H1 (cell line): ENCODE measurements at regions not wholly inside any gene's neighbourhood (a gene's known extent, or its start where the extent isn't known, plus 50 kb on each side); places are given as distances from the start of the nearest gene placed in this dataset.

Source experiments
- CTCF ChIA-PET: fragments of 300-600 bp; sonication (Branson Sonifier 250); formaldehyde crosslinking; loops from one replicate; lab custom pipeline; 2021; ENCODE audit not compliant: partially characterized antibody; lab: Charles Lee
- POLR2A ChIA-PET: fragments of 300-600 bp; sonication (Branson Sonifier 250); formaldehyde crosslinking; loops from one replicate; lab custom pipeline; 2021; ENCODE audit warnings: inconsistent platforms; ENCODE audit not compliant: partially characterized antibody; lab: Charles Lee
- DNase-seq, 2 experiments: peaks; one replicate each; pipeline versions ENCODE4 v3.0.0 to v3.0.0-alpha.2; 2010 to 2022; ENCODE audit warnings: low spot score in 2 of 2, low read depth in 1 of 2, mixed read lengths in 1 of 2
- FAIRE-seq: peaks from 2 replicates; lab custom pipeline; 2011; peaks lifted over from hg19 to GRCh38; lab: Jason Lieb, UNC
- H2AFZ ChIP-seq: 2 replicates; pipeline ENCODE4 v1.8.1; 2012; ENCODE audit warnings: low read length, inconsistent platforms
- H2AK5ac ChIP-seq: 2 replicates; pipeline ENCODE4 v1.6.1; 2013; ENCODE audit warnings: low read depth, low read length
- H2BK120ac ChIP-seq: replicated peaks from 2 replicates; pipeline ENCODE3; 2013; ENCODE audit warnings: low read depth, low read length, inconsistent platforms
- H2BK12ac ChIP-seq: 2 replicates; pipeline ENCODE4 v1.6.1; 2013; ENCODE audit warnings: low read depth, low read length
- H2BK15ac ChIP-seq: 2 replicates; pipeline ENCODE4 v1.6.1; 2013; ENCODE audit warnings: low read length
- H2BK20ac ChIP-seq: 2 replicates; pipeline ENCODE4 v1.6.1; 2013; ENCODE audit warnings: low read length
- H2BK5ac ChIP-seq: 2 replicates; pipeline ENCODE4 v1.6.1; 2013; ENCODE audit warnings: low read depth, low read length
- H3K14ac ChIP-seq: 2 replicates; pipeline ENCODE4 v1.6.1; 2013; ENCODE audit warnings: inconsistent platforms; ENCODE audit not compliant: insufficient read length
- H3K18ac ChIP-seq: 2 replicates; pipeline ENCODE4 v1.6.1; 2013; ENCODE audit warnings: low read length; ENCODE audit errors: extremely low read depth
- H3K23ac ChIP-seq: 2 replicates; pipeline ENCODE4 v1.6.1; 2013; ENCODE audit warnings: inconsistent platforms; ENCODE audit not compliant: insufficient read length
- H3K23me2 ChIP-seq: 2 replicates; pipeline ENCODE4 v1.6.1; 2013; ENCODE audit warnings: low read depth, low read length
- H3K27ac ChIP-seq: 2 replicates; pipeline ENCODE4 v1.6.1; 2011; ENCODE audit warnings: low read depth, low read length, inconsistent platforms
- H3K27me3 ChIP-seq, 4 experiments: replicated peaks in 1 of 4; 1 replicate in 1 of 4; 2 replicates in 3 of 4; pipeline versions ENCODE4 v1.6.1 to v1.8.1; 2011 to 2013; ENCODE audit warnings: low read length in 3 of 4, mild to moderate bottlenecking in 3 of 4, inconsistent platforms in 2 of 4, mixed read lengths in 2 of 4, moderate library complexity in 1 of 4; ENCODE audit not compliant: control insufficient read depth in 3 of 4, insufficient read depth in 3 of 4; ENCODE audit errors: extremely low read depth in 1 of 4
- H3K36me3 ChIP-seq, 4 experiments: 2 replicates each; pipeline versions ENCODE4 v1.6.1 to v1.8.1; 2011 to 2013; ENCODE audit warnings: mild to moderate bottlenecking in 4 of 4, low read length in 3 of 4, moderate library complexity in 2 of 4, control low read depth in 1 of 4, inconsistent platforms in 1 of 4; ENCODE audit not compliant: insufficient read depth in 4 of 4, control insufficient read depth in 2 of 4
- H3K4ac ChIP-seq: replicated peaks from 2 replicates; pipeline ENCODE3; 2013; ENCODE audit warnings: low read length, low read depth, mixed read lengths, inconsistent platforms; ENCODE audit not compliant: insufficient read length
- H3K4me1 ChIP-seq, 4 experiments: replicated peaks in 1 of 4; 1 replicate in 1 of 4; 2 replicates in 3 of 4; pipeline versions ENCODE4 v1.6.1 to v1.8.1; 2011 to 2013; ENCODE audit warnings: low read length in 3 of 4, inconsistent platforms in 2 of 4, mixed read lengths in 1 of 4; ENCODE audit not compliant: insufficient read depth in 4 of 4, control insufficient read depth in 3 of 4
- H3K4me2 ChIP-seq, 2 experiments: 2 replicates each; pipeline versions ENCODE4 v1.6.1 to v1.8.1; 2011 to 2013; ENCODE audit warnings: low read depth in 2 of 2, low read length in 2 of 2, control low read depth in 1 of 2, inconsistent platforms in 1 of 2, mild to moderate bottlenecking in 1 of 2; ENCODE audit not compliant: insufficient read depth in 1 of 2
- H3K4me3 ChIP-seq, 4 experiments: fragments of 200-600, 300-600 bp in 1 of 4; sonication (generic), shearing (Covaris generic), sonication (Bioruptor Twin) in 1 of 4; 2 replicates each; pipeline versions ENCODE4 v1.5.1 to v1.8.1; 2011 to 2016; ENCODE audit warnings: low read length in 4 of 4, low read depth in 3 of 4, control low read depth in 2 of 4, inconsistent platforms in 2 of 4, mild to moderate bottlenecking in 2 of 4, mixed read lengths in 1 of 4, moderate library complexity in 1 of 4; ENCODE audit not compliant: insufficient read depth in 2 of 4; ENCODE audit errors: extremely low read depth in 1 of 4
- H3K56ac ChIP-seq: replicated peaks from 2 replicates; pipeline ENCODE3; 2013; ENCODE audit warnings: low read depth, mild to moderate bottlenecking, mixed read lengths, low read length, inconsistent platforms; ENCODE audit not compliant: insufficient read length
- H3K79me1 ChIP-seq: 2 replicates; pipeline ENCODE4 v1.6.1; 2013; ENCODE audit warnings: low read depth, low read length, control low read depth
- H3K79me2 ChIP-seq, 2 experiments: 2 replicates each; pipeline versions ENCODE4 v1.6.1 to v1.8.1; 2012 to 2013; ENCODE audit warnings: low read length in 2 of 2, mild to moderate bottlenecking in 2 of 2, inconsistent platforms in 1 of 2; ENCODE audit not compliant: insufficient read depth in 2 of 2, control insufficient read depth in 1 of 2
- H3K9ac ChIP-seq, 4 experiments: replicated peaks in 1 of 4; 1 replicate in 1 of 4; 2 replicates in 3 of 4; pipeline versions ENCODE4 v1.6.1 to v1.8.1; 2011 to 2013; ENCODE audit warnings: low read depth in 3 of 4, low read length in 3 of 4, control low read depth in 2 of 4, mild to moderate bottlenecking in 2 of 4, moderate library complexity in 2 of 4, inconsistent platforms in 1 of 4; ENCODE audit errors: extremely low read depth in 1 of 4
- H3K9me3 ChIP-seq, 2 experiments: 2 replicates each; pipeline versions ENCODE4 v1.6.1 to v1.8.1; 2012 to 2013; ENCODE audit warnings: mild to moderate bottlenecking in 2 of 2, moderate library complexity in 2 of 2, control low read depth in 1 of 2, inconsistent platforms in 1 of 2, low read depth in 1 of 2, low read length in 1 of 2, mixed read lengths in 1 of 2; ENCODE audit not compliant: insufficient read depth in 2 of 2
- H4K20me1 ChIP-seq, 2 experiments: replicated peaks in 1 of 2; 2 replicates each; pipeline versions ENCODE3 to v1.8.1; 2011 to 2013; ENCODE audit warnings: inconsistent platforms in 2 of 2, low read length in 2 of 2, mild to moderate bottlenecking in 1 of 2; ENCODE audit not compliant: insufficient read depth in 2 of 2, control insufficient read depth in 1 of 2
- H4K5ac ChIP-seq: 2 replicates; pipeline ENCODE4 v1.6.1; 2013; ENCODE audit warnings: low read length, low read depth, mixed read lengths, inconsistent platforms; ENCODE audit not compliant: insufficient read length
- H4K8ac ChIP-seq: 2 replicates; pipeline ENCODE4 v1.8.0; 2013; ENCODE audit warnings: mild to moderate bottlenecking, moderate library complexity, low read length, inconsistent platforms; ENCODE audit not compliant: insufficient read depth; ENCODE audit errors: extremely low read depth
- H4K91ac ChIP-seq: replicated peaks from 2 replicates; pipeline ENCODE3; 2013; ENCODE audit warnings: low read length, mixed read lengths, inconsistent platforms; ENCODE audit not compliant: insufficient read length
- BACH1 ChIP-seq: IDR thresholded peaks from 2 replicates; pipeline ENCODE4 v1.6.1; 2012; ENCODE audit warnings: low read length, improper control_type of control experiment
- CEBPB ChIP-seq: IDR thresholded peaks from 2 replicates; pipeline ENCODE4 v1.6.1; 2012; ENCODE audit warnings: low read depth, low read length
- KDM1A ChIP-seq: fragments of 200-600, 300-600 bp; sonication (generic); IDR thresholded peaks from 2 replicates; pipeline ENCODE4 v1.7.1; 2016; ENCODE audit warnings: mild to moderate bottlenecking, low read length, borderline replicate concordance
- NANOG ChIP-seq: IDR thresholded peaks from 2 replicates; pipeline ENCODE4 v1.6.1; 2011; ENCODE audit warnings: low read length, low read depth, mild to moderate bottlenecking, inconsistent platforms; ENCODE audit not compliant: insufficient read depth, poor library complexity, severe bottlenecking
- POLR2A ChIP-seq, 2 experiments: IDR thresholded peaks; 1 replicate in 1 of 2; 2 replicates in 1 of 2; pipeline ENCODE4 v1.6.1; 2011; ENCODE audit warnings: low read depth in 2 of 2, low read length in 2 of 2, mild to moderate bottlenecking in 2 of 2; ENCODE audit errors: control extremely low read depth in 1 of 2
- RAD21 ChIP-seq, 2 experiments: IDR thresholded peaks in 1 of 2; conservative IDR thresholded peaks in 1 of 2; 2 replicates each; pipeline ENCODE4 v1.6.1; 2011; ENCODE audit warnings: low read depth in 2 of 2, low read length in 2 of 2, improper control_type of control experiment in 1 of 2, inconsistent platforms in 1 of 2, mild to moderate bottlenecking in 1 of 2, moderate library complexity in 1 of 2
- SIRT6 ChIP-seq: IDR thresholded peaks from one replicate; pipeline ENCODE4 v1.7.1; 2012; ENCODE audit warnings: low read length, inconsistent platforms
- SRF ChIP-seq: IDR thresholded peaks from 2 replicates; pipeline ENCODE4 v1.6.1; 2011; ENCODE audit warnings: mild to moderate bottlenecking, low read depth, low read length, moderate library complexity
- TBP ChIP-seq: IDR thresholded peaks from 2 replicates; pipeline ENCODE4 v1.6.1; 2011; ENCODE audit warnings: low read depth, low read length, improper control_type of control experiment
- TEAD4 ChIP-seq: IDR thresholded peaks from 2 replicates; pipeline ENCODE4 v1.6.1; 2012; ENCODE audit warnings: low read depth, low read length, inconsistent platforms, mixed read lengths
- ZNF274 ChIP-seq: IDR thresholded peaks from 2 replicates; pipeline ENCODE4 v1.7.0; 2012; ENCODE audit warnings: low read length, borderline replicate concordance; ENCODE audit errors: extremely low read depth
- WGBS, 2 experiments: shearing (Covaris generic) in 1 of 2; methylation state at CpG; one replicate each; pipeline versions ENCODE4 v1.1.6 to v1.1.7; 2013 to 2015; ENCODE audit warnings: low lambda C conversion rate in 2 of 2, mixed read lengths in 2 of 2, inconsistent platforms in 1 of 2, low coverage in 1 of 2, missing lambda C conversion rate in 1 of 2; ENCODE audit not compliant: insufficient replicate concordance in 2 of 2, insufficient coverage in 1 of 2, insufficient read length in 1 of 2; ENCODE audit errors: extremely low coverage in 1 of 2, missing lambda C conversion rate in 1 of 2; 5-methylcytosine and 5-hydroxymethylcytosine counted together
- TF ChIP-seq, protein P1 (sequence below), 3 experiments: IDR thresholded peaks; 1 replicate in 2 of 3; 2 replicates in 1 of 3; pipeline versions ENCODE4 v1.5.1 to v1.6.1; 2011; ENCODE audit warnings: low read length in 3 of 3, mild to moderate bottlenecking in 3 of 3, inconsistent platforms in 2 of 3, low read depth in 1 of 3, moderate library complexity in 1 of 3; ENCODE audit not compliant: insufficient read depth in 1 of 3; ENCODE audit errors: control extremely low read depth in 1 of 3

GRCh38 chr3:4245671-4246070 lies 57.5 kb upstream of the SETMAR start:
- H3K27ac ChIP-seq, result no peak overlapping the region
- H2BK12ac ChIP-seq, result no peak overlapping the region; the same call in 1 of the 2 replicates
- H3K9me3 ChIP-seq, result no peaks in the 10 kb centered on the region
- no peaks in the 10 kb centered on the region for H3K27me3 ChIP-seq
- no peak overlapping the region for H2BK5ac ChIP-seq
- H2AK5ac ChIP-seq, result no peak overlapping the region
- H3K23me2 ChIP-seq, result no peaks in the 10 kb centered on the region
- no peak overlapping the region for H3K23ac ChIP-seq
- H4K91ac ChIP-seq, result no peak overlapping the region
- ChIA-PET CTCF (interaction anchor here (0.6 to 1.8 kb wide), 15 partner anchors 9 to 932 kb away, joined by 3 to 6 read pairs (median 3); no protein-coding TSS in a partner anchor), POLR2A (no interaction called here)
- H4K20me1 ChIP-seq, result no peaks in the 10 kb centered on the region
- no peak overlapping the region for H3K56ac ChIP-seq
- no peak overlapping the region for H4K8ac ChIP-seq
- peak in 1 of 2 experiments; percentile 46 for DNase-seq
- no peak overlapping the region for H3K18ac ChIP-seq
- no peak overlapping the region for H4K5ac ChIP-seq
- WGBS, 2 experiments, result 75% methylated on average over 9 of the region's 9 CpGs; no CpG with 5 or more reads in 1 of the 2 experiments
- no peak overlapping the region for H3K14ac ChIP-seq
- no peak overlapping the region for H2AFZ ChIP-seq
- no peak overlapping the region for H3K4ac ChIP-seq
- no peak overlapping the region for H2BK20ac ChIP-seq
- H3K4me1 ChIP-seq, result peaks cover 0 to 3% (median 0%) of the 10 kb centered on the region in 4 experiments; a peak in 2 of 7 replicates
- no peak overlapping the region for H3K4me3 ChIP-seq
- no peak overlapping the region for H3K9ac ChIP-seq
- no peak overlapping the region for H2BK15ac ChIP-seq
- FAIRE-seq, result no peak
- no peaks in the 10 kb centered on the region for H3K79me1 ChIP-seq
- no peaks in the 10 kb centered on the region for H3K79me2 ChIP-seq
- no peak overlapping the region for H3K4me2 ChIP-seq
- H3K36me3 ChIP-seq, result no peaks in the 10 kb centered on the region
- H2BK120ac ChIP-seq, result no peak overlapping the region
- no peak for TF ChIP-seq POLR2A (IDR thresholded peaks at IDR 0.05; ENCODE audit: control extremely low read depth in 1 of 2, low read depth in 2 of 2, low read length in 2 of 2)
- TF ChIP-seq, protein P1, sequence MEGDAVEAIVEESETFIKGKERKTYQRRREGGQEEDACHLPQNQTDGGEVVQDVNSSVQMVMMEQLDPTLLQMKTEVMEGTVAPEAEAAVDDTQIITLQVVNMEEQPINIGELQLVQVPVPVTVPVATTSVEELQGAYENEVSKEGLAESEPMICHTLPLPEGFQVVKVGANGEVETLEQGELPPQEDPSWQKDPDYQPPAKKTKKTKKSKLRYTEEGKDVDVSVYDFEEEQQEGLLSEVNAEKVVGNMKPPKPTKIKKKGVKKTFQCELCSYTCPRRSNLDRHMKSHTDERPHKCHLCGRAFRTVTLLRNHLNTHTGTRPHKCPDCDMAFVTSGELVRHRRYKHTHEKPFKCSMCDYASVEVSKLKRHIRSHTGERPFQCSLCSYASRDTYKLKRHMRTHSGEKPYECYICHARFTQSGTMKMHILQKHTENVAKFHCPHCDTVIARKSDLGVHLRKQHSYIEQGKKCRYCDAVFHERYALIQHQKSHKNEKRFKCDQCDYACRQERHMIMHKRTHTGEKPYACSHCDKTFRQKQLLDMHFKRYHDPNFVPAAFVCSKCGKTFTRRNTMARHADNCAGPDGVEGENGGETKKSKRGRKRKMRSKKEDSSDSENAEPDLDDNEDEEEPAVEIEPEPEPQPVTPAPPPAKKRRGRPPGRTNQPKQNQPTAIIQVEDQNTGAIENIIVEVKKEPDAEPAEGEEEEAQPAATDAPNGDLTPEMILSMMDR (IDR thresholded peaks at IDR 0.05; ENCODE audit: control extremely low read depth in 1 of 3, insufficient read depth in 1 of 3, low read depth in 1 of 3, low read length in 3 of 3), result peak; percentile 22 to 70 (median 42)
- no peak for TF ChIP-seq TEAD4
- no peak for TF ChIP-seq CEBPB
- no peak for TF ChIP-seq SIRT6
- no peak for TF ChIP-seq BACH1
- no peak for TF ChIP-seq SRF
- no peak for TF ChIP-seq ZNF274
- TF ChIP-seq RAD21 (IDR thresholded peaks at IDR 0.05 in 1 of 2, conservative IDR thresholded peaks at IDR 0.05 in 1 of 2; ENCODE audit: low read depth in 2 of 2, low read length in 2 of 2), result peak; percentile 36 to 44
- no peak for TF ChIP-seq NANOG
- TF ChIP-seq KDM1A, result no peak
- no peak for TF ChIP-seq TBP
